ENCODE measurements at regions not wholly inside any gene's neighbourhood (a gene's known extent, or its start where the extent isn't known, plus 50 kb on each side); places are given as distances from the start of the nearest gene placed in this dataset.

- Histone ChIP-seq H2AFZ (ENCODE audit: low read length) (no peak overlapping the region), H3K36me3 (ENCODE audit: insufficient read depth, low read length) (no peaks in the 10 kb centered on the region), H3K27ac (ENCODE audit: low read depth, low read length) (no peak overlapping the region), H3K4me2 (ENCODE audit: insufficient read depth, low read length) (no peak overlapping the region), H3K4me1 (ENCODE audit: insufficient read depth, low read length) (peaks cover 9% of the 10 kb centered on the region), H3K79me2 (ENCODE audit: insufficient read depth, low read length) (no peaks in the 10 kb centered on the region), H3K4me3 (ENCODE audit: insufficient read depth, low read length) (no peak overlapping the region), H4K20me1 (ENCODE audit: insufficient read depth, low read length) (no peaks in the 10 kb centered on the region), H3K9me3 (ENCODE audit: low read depth, low read length) (no peaks in the 10 kb centered on the region), H3K27me3 (ENCODE audit: insufficient read depth, low read length) (no peaks in the 10 kb centered on the region)
- no peak for DNase-seq (ENCODE audit: insufficient read length, low spot score, missing footprints)
- no peak for TF ChIP-seq CTCF (IDR thresholded peaks at IDR 0.05; ENCODE audit: extremely low read depth, low read depth, low read length)
Observed at GRCh38 chr13:80010286-80010831, 330.6 kb downstream of the SPRY2 start.

GRCh38 chr13:80009760-80010159, 331.2 kb downstream of the SPRY2 start:
- no peak overlapping the region for H3K4me3 ChIP-seq (ENCODE audit: insufficient read depth, low read length)
- H4K20me1 ChIP-seq (ENCODE audit: insufficient read depth, low read length): no peaks in the 10 kb centered on the region
- H2AFZ ChIP-seq (ENCODE audit: low read length): no peak overlapping the region
- H3K36me3 ChIP-seq (ENCODE audit: insufficient read depth, low read length): no peaks in the 10 kb centered on the region
- no peak for TF ChIP-seq CTCF (IDR thresholded peaks at IDR 0.05; ENCODE audit: extremely low read depth, low read depth, low read length)
- H3K27me3 ChIP-seq (ENCODE audit: insufficient read depth, low read length): no peaks in the 10 kb centered on the region
- H3K9me3 ChIP-seq (ENCODE audit: low read depth, low read length): no peaks in the 10 kb centered on the region
- H3K79me2 ChIP-seq (ENCODE audit: insufficient read depth, low read length): no peaks in the 10 kb centered on the region
- peaks cover 9% of the 10 kb centered on the region for H3K4me1 ChIP-seq (ENCODE audit: insufficient read depth, low read length)
- no peak overlapping the region for H3K27ac ChIP-seq (ENCODE audit: low read depth, low read length)
- DNase-seq (ENCODE audit: insufficient read length, low spot score, missing footprints): no peak
- H3K4me2 ChIP-seq (ENCODE audit: insufficient read depth, low read length): no peak overlapping the region

- Histone ChIP-seq H3K4me1 (ENCODE audit: insufficient read depth, low read length) (peaks cover 4% of the 10 kb centered on the region), H3K27ac (ENCODE audit: low read depth, low read length) (no peak overlapping the region), H3K36me3 (ENCODE audit: insufficient read depth, low read length) (no peaks in the 10 kb centered on the region), H3K4me2 (ENCODE audit: insufficient read depth, low read length) (no peak overlapping the region), H3K4me3 (ENCODE audit: insufficient read depth, low read length) (no peak overlapping the region), H3K79me2 (ENCODE audit: insufficient read depth, low read length) (no peaks in the 10 kb centered on the region), H3K9me3 (ENCODE audit: low read depth, low read length) (no peaks in the 10 kb centered on the region), H2AFZ (ENCODE audit: low read length) (no peak overlapping the region), H3K27me3 (ENCODE audit: insufficient read depth, low read length) (no peaks in the 10 kb centered on the region), H4K20me1 (ENCODE audit: insufficient read depth, low read length) (no peaks in the 10 kb centered on the region)
- DNase-seq (ENCODE audit: insufficient read length, low spot score, missing footprints): no peak
- no peak for TF ChIP-seq CTCF (IDR thresholded peaks at IDR 0.05; ENCODE audit: extremely low read depth, low read depth, low read length)
Observed at GRCh38 chr13:80006940-80007339, 334.0 kb downstream of the SPRY2 start.

- no peaks in the 10 kb centered on the region for H3K79me2 ChIP-seq (ENCODE audit: insufficient read depth, low read length)
- no peaks in the 10 kb centered on the region for H3K9me3 ChIP-seq (ENCODE audit: low read depth, low read length)
- no peaks in the 10 kb centered on the region for H3K4me1 ChIP-seq (ENCODE audit: insufficient read depth, low read length)
- no peaks in the 10 kb centered on the region for H3K36me3 ChIP-seq (ENCODE audit: insufficient read depth, low read length)
- no peak overlapping the region for H3K27ac ChIP-seq (ENCODE audit: low read depth, low read length)
- H3K27me3 ChIP-seq (ENCODE audit: insufficient read depth, low read length): no peaks in the 10 kb centered on the region
- no peak for TF ChIP-seq CTCF (IDR thresholded peaks at IDR 0.05; ENCODE audit: extremely low read depth, low read depth, low read length)
- H4K20me1 ChIP-seq (ENCODE audit: insufficient read depth, low read length): no peaks in the 10 kb centered on the region
- peak overlapping the region; percentile 4 for H2AFZ ChIP-seq (ENCODE audit: low read length)
- H3K4me3 ChIP-seq (ENCODE audit: insufficient read depth, low read length): no peak overlapping the region
- DNase-seq (ENCODE audit: insufficient read length, low spot score, missing footprints): no peak
- H3K4me2 ChIP-seq (ENCODE audit: insufficient read depth, low read length): no peak overlapping the region
Observed at GRCh38 chr13:80001510-80001842, 339.4 kb downstream of the SPRY2 start.
